ENCODE measurements at regions not wholly inside any gene's neighbourhood (a gene's known extent, or its start where the extent isn't known, plus 50 kb on each side); places are given as distances from the start of the nearest gene placed in this dataset.
"Not testable (repeated sequence)": the region's sequence is repeated elsewhere in the genome, so short reads cannot be mapped to it uniquely, and the experiment has no call there.

GRCh38 chrX:67475259-67475658 is 68.6 kb upstream of the AR start:
- TF ChIP-seq, protein P1, sequence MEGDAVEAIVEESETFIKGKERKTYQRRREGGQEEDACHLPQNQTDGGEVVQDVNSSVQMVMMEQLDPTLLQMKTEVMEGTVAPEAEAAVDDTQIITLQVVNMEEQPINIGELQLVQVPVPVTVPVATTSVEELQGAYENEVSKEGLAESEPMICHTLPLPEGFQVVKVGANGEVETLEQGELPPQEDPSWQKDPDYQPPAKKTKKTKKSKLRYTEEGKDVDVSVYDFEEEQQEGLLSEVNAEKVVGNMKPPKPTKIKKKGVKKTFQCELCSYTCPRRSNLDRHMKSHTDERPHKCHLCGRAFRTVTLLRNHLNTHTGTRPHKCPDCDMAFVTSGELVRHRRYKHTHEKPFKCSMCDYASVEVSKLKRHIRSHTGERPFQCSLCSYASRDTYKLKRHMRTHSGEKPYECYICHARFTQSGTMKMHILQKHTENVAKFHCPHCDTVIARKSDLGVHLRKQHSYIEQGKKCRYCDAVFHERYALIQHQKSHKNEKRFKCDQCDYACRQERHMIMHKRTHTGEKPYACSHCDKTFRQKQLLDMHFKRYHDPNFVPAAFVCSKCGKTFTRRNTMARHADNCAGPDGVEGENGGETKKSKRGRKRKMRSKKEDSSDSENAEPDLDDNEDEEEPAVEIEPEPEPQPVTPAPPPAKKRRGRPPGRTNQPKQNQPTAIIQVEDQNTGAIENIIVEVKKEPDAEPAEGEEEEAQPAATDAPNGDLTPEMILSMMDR (IDR thresholded peaks at IDR 0.05): not testable (repeated sequence)
- not testable (repeated sequence) for TF ChIP-seq POLR2A (IDR thresholded peaks at IDR 0.05)
